ENCODE measurements at regions not wholly inside any gene's neighbourhood (a gene's known extent, or its start where the extent isn't known, plus 50 kb on each side); places are given as distances from the start of the nearest gene placed in this dataset.

DNA sequence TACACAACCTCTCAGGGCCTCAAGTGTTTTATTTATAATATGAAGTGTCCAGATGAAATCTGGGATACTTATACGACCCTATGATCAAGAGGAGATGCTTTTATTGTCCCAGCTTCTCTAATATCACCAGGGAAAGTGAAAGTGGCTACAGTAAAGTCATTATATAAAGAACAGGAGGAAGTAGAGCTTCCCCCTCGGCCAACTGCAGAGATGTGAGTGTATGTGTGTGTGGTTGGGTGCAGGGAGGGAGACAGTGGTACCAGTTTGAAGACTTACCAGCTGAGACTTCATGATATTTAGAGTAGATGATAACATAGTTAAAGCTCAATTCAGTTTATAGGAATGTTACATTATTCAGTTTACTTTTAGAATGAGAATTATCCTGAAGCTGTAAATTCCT is 373.6 kb upstream of the DDI1 start:
- no peak for DNase-seq (ENCODE audit: low read depth)

DNA sequence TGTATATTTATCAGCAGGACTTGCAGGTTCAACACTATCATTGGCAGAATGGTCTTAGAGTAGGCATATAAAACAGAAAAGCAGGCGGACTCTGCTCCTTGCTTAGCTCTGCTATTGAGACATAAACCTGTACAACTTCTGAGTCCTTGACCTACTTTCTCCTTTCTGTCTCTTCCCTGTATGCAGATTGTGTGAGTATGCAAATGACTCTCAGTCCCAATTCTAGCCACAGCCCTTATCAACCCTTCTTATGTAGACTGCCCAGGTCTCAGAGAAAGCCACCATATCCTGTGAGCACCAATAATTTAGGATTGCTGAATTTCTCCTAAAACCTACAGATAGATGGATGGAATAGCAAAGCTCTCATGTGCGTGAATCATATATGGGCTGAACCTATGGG is 367.6 kb upstream of the DDI1 start:
- DNase-seq (ENCODE audit: low read depth) = no peak

DNA sequence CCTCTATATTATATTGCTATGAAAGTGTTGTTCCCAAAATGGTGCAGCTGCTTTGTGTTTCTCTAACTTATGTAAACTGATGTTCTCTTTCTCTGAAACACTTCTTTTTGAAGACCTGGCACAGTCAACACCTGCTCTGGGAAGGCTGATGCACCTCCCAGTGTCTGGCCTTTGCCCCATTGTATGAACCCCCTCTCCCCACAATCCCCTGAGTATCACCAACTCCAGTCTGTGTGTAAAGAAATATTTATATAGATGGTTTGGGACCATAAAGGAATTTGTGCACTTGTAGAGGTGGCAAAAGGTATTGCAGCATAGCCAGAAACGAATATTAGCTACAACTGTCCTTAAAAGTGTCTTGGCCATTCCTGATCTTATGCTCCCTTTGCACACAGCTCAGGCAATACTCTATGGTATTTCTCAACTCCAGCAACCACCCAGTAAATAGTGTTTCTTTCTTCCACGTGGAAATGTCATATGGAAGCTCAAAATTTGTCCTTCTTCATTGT is 365.2 kb upstream of the DDI1 start:
- no peak for DNase-seq (ENCODE audit: low read depth)

DNA sequence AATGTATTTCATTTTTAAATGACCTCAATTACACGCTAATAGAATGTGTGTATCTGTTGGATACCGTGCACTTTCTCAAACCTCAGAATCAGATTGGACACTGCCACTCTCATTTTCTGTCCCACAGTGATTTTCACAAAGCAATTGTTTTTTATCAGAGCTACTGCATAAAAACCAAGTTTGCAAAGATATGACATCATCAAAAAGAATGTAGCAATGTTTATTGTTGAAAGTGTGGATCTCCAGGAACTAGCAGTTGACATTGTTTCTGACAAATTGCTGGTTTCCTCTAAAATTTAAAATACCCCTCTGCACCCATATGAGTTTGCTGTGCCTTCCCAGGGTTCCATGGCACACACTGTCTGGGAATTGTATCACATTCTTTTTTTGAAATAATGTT is 362.7 kb upstream of the DDI1 start:
- no peak for DNase-seq (ENCODE audit: low read depth)

DNA sequence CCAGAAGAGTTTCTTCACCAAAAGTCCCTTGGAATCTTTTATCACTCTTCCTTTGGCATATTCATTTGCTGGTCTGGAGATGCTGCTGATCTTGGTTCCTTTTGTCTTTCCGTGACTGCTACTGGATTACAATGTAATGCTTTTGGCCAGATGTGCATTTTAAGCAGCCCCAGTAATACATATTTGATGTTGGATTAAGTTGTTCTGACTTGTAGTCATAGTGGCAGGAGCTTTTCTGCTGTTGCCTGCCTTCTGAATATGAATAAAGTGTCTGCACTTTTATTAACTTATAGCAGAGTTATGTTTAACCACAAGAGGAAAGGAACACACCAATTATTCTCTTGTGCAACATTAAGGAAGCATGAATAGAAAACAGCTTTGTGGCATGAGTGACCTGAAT is 360.0 kb upstream of the DDI1 start:
- DNase-seq (ENCODE audit: low read depth) = no peak

DNA sequence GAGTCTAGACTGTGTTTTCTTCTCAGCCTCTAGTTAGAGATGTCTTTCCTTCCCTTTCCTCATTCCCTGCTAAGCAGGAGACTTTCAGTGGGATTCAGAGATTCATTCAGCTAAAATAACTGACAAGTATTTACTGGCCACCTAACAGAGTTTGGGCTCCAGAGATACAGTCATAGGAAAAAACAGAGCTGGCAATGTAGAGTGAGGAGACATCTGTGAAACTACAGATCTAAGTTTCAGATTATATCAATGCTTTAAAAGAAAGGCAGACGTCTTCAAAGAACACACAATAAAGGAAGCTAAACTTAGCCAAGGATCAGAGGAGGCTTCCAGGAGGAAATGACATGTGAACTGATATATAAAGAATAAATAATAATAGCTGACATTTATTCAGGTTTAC is 355.6 kb upstream of the DDI1 start:
- DNase-seq (ENCODE audit: low read depth) = no peak

DNA sequence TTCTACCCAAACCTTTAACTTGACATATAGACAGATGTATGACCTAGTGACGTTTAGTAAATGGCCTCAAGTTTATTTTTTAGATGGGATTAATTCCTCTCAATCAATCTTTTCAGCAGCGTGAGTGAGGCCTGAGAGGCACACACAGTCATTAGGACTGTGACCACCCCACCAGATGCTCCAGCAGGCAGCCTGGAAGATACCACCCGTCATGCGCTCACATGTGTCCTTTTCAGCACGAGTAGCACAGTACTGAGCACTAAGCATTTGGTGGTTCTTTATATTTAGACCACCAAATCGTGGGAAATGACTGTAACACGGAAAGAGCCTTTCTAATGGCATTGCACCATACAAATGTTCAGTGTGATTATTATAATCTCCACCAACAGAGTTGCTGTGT is 354.6 kb upstream of the DDI1 start:
- no peak for DNase-seq (ENCODE audit: low read depth)

DNA sequence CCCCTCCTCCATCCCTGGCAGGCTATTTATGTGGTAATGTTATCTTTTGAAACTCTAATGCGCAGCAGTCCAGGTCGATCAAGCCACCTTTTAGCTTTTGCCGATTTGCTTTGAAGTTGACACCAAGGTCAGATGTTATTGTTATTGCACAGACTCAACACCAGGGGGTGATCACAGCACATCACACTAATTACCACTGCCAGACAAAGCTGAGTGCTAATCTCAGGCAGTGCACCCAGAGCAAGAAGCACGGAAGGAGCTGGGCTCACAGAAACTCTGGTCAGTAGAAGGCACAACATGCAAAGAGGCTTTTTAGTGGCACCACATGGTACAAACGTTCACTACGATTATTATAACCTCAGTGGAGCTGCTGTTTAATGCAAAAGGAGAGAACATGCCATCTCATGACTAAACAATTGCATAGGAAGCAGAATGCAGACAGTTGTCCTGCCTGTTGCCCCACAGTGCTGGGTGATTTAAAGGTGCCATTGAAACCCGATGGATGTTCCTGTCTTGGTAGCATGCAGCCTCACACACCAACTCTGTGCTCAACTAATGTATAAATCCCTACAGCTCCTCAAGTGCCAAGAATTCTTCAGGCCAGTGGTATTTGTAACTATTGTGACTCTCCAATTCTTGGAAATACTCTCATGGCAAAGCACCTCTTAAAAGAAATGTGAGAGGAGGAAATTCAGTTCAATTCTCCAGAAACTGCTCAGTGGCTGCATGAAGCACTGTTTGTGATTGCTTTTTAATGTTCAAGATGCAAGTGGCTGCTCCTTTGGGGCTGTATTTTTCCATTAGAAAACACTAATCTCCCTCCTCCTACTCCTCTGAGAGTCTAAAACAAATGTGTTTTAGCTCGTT is 353.9 kb upstream of the DDI1 start:
- peak; percentile 37 for DNase-seq (ENCODE audit: low read depth)

DNA sequence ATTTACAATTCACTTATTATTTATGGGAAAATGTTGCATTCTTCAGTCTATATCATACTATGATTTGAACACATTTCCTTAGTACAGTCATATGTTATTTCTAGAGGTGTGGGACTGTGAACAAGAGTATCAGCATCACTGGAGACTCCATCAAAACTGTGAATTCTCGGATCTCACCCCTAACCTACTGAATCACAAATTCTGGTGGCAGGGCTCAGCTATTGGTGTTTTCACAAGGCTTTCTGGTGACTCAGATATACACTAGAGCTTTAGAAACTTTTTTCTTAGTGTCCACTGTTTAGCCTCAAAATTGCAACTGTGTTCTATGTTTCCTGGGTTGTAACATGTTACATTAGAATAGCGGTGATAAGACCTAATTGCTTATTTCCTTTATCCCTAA is 352.9 kb upstream of the DDI1 start:
- no peak for DNase-seq (ENCODE audit: low read depth)

DNA sequence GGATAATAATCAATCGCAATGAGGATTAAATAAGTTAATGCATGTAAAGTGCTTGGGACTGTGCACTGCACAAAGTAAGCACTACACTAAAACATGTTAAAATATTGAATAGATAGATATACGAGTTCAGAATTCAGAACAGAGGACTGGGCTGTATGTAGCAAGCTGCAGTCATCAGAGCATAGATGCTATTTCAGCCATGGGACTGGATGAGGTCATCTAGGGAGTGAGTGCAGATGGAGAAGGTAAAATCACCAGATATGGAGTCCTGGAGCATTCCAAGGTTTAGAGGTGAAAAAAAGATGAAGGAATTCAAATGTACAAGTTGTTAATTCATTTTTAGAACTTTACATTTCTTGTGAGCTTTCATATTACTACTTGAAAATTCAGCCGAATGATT is 347.5 kb upstream of the DDI1 start:
- DNase-seq (ENCODE audit: low read depth) = no peak

DNA sequence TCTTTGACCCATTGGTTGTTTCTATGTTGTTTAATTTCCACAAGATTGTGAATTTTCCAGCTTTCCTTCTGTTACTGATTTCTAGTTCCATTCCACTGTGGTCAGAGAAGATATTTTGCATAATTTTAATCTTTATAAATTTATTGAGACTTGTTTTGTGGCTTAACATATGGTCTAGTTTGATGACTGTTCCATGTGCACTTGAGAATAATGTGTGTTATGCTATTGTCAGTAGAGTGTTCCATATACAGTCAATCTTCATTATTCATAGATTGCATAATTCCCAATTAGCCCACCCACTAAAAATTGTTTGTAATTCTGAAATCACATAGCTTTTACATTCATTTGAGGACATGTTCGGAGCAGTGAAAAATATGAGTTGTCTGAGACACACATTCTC is 346.1 kb upstream of the DDI1 start:
- DNase-seq (ENCODE audit: low read depth) = no peak

DNA sequence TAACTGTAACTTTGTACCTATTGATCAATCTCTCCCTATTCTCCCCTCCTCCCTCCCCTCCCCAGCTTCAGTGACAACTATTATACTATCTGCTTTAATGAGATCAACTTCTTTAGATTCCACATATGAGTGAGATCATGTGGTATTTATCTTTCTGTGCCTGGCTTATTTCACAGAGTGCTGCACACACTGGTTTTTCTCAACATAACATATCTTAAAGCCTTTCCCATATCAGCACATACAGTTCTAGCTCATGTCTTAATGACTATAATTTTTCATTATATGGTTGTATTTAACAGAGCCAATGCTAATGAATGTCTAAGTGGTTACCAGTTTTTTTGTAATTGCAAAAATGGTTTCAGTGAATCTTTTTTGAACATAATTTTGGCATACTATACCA is 340.3 kb upstream of the DDI1 start:
- no peak for DNase-seq (ENCODE audit: low read depth)

DNA sequence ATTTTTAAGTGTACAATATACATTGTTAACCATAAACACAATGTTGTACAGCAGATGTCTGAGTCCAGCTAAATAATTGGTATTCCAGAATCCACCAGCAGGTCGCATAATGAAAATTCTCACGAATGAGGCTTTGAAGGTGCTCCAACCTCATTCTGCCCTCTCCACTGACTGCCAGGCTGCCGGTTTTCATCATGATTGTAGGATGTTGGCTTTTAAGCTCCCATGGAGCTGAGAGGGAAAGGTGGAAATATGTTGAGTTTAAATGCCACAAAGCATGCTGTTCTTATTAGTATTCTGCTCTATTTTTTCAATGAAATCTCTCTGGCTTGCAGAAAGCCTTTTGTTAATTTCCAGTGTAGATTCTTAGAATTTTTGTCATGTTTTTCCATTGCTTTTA is 337.2 kb upstream of the DDI1 start:
- DNase-seq (ENCODE audit: low read depth) = no peak

DNA sequence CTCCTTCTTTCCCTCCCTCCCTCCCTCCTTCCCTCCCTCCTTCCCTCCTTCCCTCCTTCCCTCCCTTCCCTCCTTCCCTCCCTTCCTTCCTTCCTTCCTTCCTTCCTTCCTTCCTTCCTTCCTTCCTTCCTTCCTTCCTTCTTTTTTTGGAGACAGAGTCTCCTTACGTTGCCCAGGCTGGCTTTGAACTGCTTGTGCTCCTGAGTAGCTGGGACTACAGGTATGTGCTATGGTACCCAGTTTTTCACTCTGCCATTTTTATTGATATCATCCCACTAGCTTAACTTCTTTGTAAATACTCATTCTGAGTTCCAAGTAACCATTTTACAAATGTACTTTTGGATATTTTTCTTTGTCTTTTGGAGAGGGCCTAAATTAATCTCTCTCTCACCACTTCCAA is 336.8 kb upstream of the DDI1 start:
- no peak for DNase-seq (ENCODE audit: low read depth)

DNA sequence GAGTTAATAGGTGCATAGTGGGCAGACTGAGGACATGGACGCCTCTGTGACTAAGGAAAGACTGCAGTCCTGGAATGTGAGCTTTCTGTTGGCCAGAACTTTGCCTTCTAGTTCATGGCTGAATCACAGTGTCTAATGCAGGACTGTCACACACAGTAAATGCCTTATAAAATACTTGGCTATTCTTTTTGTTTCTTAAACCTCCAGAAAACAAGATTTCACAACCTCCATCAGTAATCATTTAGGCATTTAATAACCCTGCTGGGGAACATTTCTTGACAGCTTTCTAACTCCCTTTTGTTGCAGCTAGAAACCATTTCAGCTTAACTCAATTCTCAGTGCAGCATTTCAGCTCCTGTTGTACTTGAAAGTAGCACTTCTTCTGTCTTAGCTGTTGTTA is 335.8 kb upstream of the DDI1 start:
- no peak for DNase-seq (ENCODE audit: low read depth)

DNA sequence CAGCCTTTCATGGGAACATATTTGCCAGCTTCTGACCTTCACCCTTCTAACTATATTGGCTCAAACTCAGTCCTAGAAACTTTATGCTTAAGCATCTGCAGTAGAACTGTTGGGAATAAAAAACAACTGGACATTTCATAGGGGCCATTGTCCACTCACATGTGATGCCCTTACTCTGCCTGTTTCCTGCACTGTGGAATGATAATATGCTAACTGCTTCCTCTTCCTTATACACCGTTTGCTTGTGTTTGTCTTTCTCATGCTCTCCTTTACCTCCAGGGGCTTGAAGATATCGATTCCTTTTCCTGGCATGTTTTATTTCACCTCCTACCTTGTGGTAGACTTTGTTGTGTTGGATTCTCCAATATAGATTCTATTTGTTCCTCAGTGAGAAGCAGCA is 333.0 kb upstream of the DDI1 start:
- DNase-seq (ENCODE audit: low read depth) = no peak

DNA sequence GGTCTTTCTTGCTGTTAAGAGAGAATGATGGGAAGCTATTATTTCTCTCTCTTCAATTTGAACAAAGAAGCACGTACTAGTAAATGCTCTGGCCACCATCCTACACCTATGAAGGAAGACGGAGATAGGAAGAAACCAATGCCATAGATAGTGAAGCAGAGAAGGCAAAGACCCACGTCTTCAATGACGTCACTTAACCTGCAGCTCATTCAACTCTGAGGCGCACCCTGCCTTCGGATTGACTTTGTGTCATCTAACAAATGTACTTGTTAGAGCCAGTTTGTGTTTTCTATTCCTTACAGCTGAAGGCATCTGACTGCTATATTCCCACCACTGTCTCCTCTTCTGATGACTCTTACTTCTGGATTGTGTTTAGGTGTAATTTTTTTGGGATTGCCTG is 332.5 kb upstream of the DDI1 start:
- no peak for DNase-seq (ENCODE audit: low read depth)

DNA sequence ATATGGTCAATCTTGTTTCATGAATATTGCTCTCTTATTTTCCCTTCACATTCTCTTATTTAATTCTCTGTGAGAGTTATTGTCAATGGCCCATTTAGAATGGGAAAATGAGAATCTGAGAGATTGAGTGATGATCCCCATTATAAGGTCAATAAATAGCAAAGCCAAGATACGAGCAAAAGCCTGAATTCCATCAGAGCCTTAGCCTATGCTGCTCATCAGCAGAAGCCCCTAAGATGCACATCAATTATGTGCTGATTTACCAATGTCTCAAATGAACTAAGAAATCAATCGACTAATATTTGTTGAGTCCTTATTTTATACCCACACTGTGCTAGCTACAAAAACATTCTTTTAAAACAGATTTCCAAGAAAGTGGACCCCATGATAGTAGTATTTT is 330.8 kb upstream of the DDI1 start:
- DNase-seq (ENCODE audit: low read depth) = no peak

DNA sequence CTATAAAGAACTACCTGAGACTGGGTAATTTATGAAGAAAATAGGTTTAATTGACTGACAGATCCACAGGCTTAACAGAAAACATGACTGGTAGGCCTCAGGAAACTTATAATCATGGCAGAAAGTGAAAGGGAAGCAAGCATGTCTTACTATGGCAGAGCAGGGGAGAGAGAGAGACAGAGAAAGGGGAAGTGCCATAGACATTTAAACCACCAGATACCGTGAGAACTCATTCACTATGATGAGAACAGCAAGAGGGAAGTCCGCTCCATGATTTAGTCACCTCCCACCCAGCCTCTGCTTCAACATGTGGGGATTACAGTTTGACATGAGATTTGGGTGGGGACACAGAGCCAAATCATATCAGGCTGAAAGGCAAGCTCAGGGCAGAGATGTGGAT is 327.1 kb upstream of the DDI1 start:
- no peak for DNase-seq (ENCODE audit: low read depth)

DNA sequence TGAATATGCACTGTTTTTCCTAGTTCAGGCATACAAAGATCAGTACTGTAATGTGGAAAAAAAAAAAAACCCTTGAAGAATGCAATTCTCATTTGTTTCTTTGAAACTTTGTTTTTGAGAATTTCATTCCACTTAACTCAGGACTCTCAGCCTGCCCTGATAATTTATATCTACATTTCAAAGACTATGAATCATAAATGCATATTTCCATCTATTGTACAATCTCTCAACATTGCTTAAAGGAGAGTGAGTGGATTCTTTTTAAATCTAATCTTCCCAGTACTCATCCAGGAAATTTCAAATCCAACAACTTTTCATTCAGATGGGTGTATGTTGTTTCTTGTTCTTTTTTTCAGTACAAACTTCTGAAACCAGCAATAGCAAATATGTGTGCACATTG is 322.2 kb upstream of the DDI1 start:
- no peak for DNase-seq (ENCODE audit: low read depth)

DNA sequence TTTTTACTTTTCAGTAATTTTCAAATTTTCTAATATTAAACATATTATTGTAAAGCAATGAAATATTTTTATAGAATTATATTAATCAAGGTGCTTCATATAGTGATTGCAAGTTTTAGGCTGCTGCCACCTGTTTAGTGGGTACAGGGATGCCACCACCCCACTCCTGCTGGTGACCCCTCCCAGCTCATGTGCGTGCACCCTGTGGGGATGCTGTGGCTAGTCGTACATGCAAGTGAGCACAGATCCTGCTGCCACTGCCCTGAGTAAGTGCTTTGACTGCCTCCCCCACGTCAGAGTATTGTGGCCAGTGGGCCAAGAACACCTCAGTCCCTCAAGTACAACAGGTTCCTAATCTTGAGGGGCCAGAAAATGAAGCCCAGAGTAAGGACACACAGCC is 320.1 kb upstream of the DDI1 start:
- no peak for DNase-seq (ENCODE audit: low read depth)

DNA sequence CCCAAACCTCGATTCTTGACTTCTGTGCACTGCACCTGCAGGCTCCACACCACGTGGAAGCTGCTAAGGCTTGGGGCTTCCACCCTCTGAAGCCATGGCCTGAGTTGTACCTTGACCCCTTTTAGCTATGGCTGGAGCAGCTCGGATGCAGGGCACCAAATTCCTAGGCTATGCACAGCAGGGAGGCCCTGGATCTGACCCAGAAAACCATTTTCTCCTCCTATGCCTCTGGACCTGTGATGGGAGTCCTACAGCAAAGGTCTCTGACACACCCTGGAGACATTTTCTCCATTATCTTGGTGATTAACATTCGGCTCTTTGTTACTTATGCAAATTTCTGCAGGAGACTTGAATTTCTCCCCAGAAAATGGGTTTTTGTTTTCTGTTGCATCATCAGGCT is 309.2 kb upstream of the DDI1 start:
- DNase-seq (ENCODE audit: low read depth) = no peak

DNA sequence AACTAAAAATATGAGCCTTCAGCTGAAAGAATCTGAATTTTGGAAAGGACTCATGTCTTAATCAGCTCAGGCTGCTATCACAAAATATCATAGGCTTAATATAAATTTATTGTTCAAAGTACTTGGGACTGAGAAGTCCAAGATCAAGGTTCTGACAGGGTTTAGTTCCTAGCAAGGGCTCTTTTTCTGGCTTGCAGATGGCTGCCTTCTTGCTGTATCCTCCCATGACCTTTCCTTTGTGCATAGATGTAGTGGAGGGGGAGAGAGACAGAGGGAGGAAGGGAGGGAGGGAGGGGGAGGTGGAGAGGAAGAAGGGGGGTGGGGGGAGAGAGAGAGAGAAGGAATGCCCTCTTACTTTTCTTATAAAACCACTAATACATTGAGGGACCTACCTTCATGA is 306.8 kb upstream of the DDI1 start:
- no peak for DNase-seq (ENCODE audit: low read depth)

Data from T follicular helper cell (primary cell).